Keratinocyte (primary cell): ENCODE measurements at regions not wholly inside any gene's neighbourhood (a gene's known extent, or its start where the extent isn't known, plus 50 kb on each side); places are given as distances from the start of the nearest gene placed in this dataset.

Experiments used
- CTCF ChIP-seq, 3 experiments: IDR thresholded peaks in 1 of 3; conservative IDR thresholded peaks in 1 of 3; optimal IDR thresholded peaks in 1 of 3; 2 replicates in 2 of 3; 3 replicates in 1 of 3; pipeline versions ENCODE3 to v1.5.1; 2011; ENCODE audit warnings: low read length in 3 of 3, mild to moderate bottlenecking in 3 of 3, moderate library complexity in 2 of 3, control low read depth in 1 of 3, inconsistent platforms in 1 of 3; ENCODE audit not compliant: insufficient read depth in 2 of 3; ENCODE audit errors: extremely low read depth in 1 of 3
- EZH2 ChIP-seq: IDR thresholded peaks from one replicate; pipeline ENCODE4 v1.6.1; 2012; ENCODE audit warnings: inconsistent platforms, mild to moderate bottlenecking, low read length, moderate library complexity

DNA sequence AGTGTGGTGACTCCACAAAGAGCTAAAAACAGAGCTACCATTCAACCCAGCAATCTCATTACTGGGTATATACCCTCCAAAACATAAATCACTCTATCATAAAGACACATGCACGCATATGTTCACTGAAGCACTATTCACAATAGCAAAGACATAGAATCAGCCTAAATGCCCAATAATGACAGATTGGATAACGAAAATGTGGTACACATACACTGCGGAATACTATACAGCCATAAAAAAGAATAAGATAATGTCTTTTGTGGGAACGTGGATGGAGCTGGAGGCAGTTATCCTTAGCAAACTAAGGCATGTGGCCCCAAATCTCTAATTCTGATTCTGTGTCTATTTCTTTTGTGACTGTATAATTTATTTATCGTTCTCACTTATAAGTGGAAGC lies 89.0 kb upstream of the PRNP start:
- TF ChIP-seq CTCF (optimal IDR thresholded peaks at IDR 0.05 in 1 of 3, IDR thresholded peaks at IDR 0.05 in 1 of 3, conservative IDR thresholded peaks at IDR 0.05 in 1 of 3; ENCODE audit: extremely low read depth in 1 of 3, insufficient read depth in 2 of 3, low read length in 3 of 3), result no peak
- no peak for TF ChIP-seq EZH2
